GM19023 (cell line): ENCODE measurements at regions not wholly inside any gene's neighbourhood (a gene's known extent, or its start where the extent isn't known, plus 50 kb on each side); places are given as distances from the start of the nearest gene placed in this dataset.
A peak's percentile ranks its signal among the peaks of the same experiment; 100 is the strongest.

ENCODE experiments used
- ATAC-seq: cut with Tn5 transposase; IDR thresholded peaks from one replicate; pipeline ENCODE4 v1.9.1; 2021; ENCODE audit warnings: mild to moderate bottlenecking, moderate library complexity; ENCODE audit not compliant: unreplicated experiment

- no peak for ATAC-seq
Measured at GRCh38 chr1:110816945-110817344, 56.0 kb upstream of the CD53 start.

GRCh38 chr1:110811529-110811928, 61.4 kb upstream of the CD53 start:
- no peak for ATAC-seq

- no peak for ATAC-seq
Measured at GRCh38 chr1:110800079-110800478, 72.9 kb upstream of the CD53 start.

- ATAC-seq: no peak
Measured at GRCh38 chr1:110798691-110799256, 74.2 kb upstream of the CD53 start.

GRCh38 chr1:110788673-110789072, 84.3 kb upstream of the CD53 start:
- no peak for ATAC-seq

- peak; percentile 77 for ATAC-seq
Measured at GRCh38 chr1:110787328-110788071, 85.4 kb upstream of the CD53 start.

- no peak for ATAC-seq
Measured at GRCh38 chr1:110786802-110787327, 86.1 kb upstream of the CD53 start.

GRCh38 chr1:110785612-110786011, 87.3 kb upstream of the CD53 start:
- no peak for ATAC-seq

- no peak for ATAC-seq
Measured at GRCh38 chr1:110785055-110785454, 87.9 kb upstream of the CD53 start.

- ATAC-seq: no peak
Measured at GRCh38 chr1:110783292-110783918, 89.5 kb upstream of the CD53 start.

GRCh38 chr1:110781525-110781924, 91.4 kb upstream of the CD53 start:
- ATAC-seq: no peak

- no peak for ATAC-seq
Measured at GRCh38 chr1:110780600-110781484, 92.1 kb upstream of the CD53 start.

- no peak for ATAC-seq
Measured at GRCh38 chr1:110779636-110780035, 93.3 kb upstream of the CD53 start.

- ATAC-seq: no peak
Measured at GRCh38 chr1:110778821-110779220, 94.1 kb upstream of the CD53 start.

GRCh38 chr1:110777228-110777627, 95.7 kb upstream of the CD53 start:
- no peak for ATAC-seq

- ATAC-seq: no peak
Measured at GRCh38 chr1:110774398-110774797, 98.5 kb upstream of the CD53 start.

GRCh38 chr1:110773813-110774212, 99.1 kb upstream of the KCNA3 start:
- ATAC-seq: no peak

GRCh38 chr1:110771245-110772022, 96.7 kb upstream of the KCNA3 start:
- no peak for ATAC-seq

GRCh38 chr1:110770832-110771231, 96.1 kb upstream of the KCNA3 start:
- no peak for ATAC-seq

GRCh38 chr1:110768605-110769004, 93.9 kb upstream of the KCNA3 start:
- ATAC-seq: no peak

- no peak for ATAC-seq
Measured at GRCh38 chr1:110766336-110766647, 91.6 kb upstream of the KCNA3 start.
